ENCODE measurements at regions not wholly inside any gene's neighbourhood (a gene's known extent, or its start where the extent isn't known, plus 50 kb on each side); places are given as distances from the start of the nearest gene placed in this dataset.
"Not testable (repeated sequence)": the region's sequence is repeated elsewhere in the genome, so short reads cannot be mapped to it uniquely, and the experiment has no call there.

- not testable (repeated sequence) for TF ChIP-seq CTCF (IDR thresholded peaks at IDR 0.05; ENCODE audit: insufficient read depth, low read length); POLR2AphosphoS5 (IDR thresholded peaks at IDR 0.05; ENCODE audit: low read depth); REST (IDR thresholded peaks at IDR 0.05; ENCODE audit: insufficient replicate concordance, low read depth); SPI1 (IDR thresholded peaks at IDR 0.05; ENCODE audit: borderline replicate concordance, low read depth)
These were observed 61.0 kb upstream of the PKN2 start for GRCh38 chr1:88623101-88623500.

All from HL-60 (cell line).